Mucosa of descending colon (tissue), 3 donors: ENCODE measurements at regions not wholly inside any gene's neighbourhood (a gene's known extent, or its start where the extent isn't known, plus 50 kb on each side); places are given as distances from the start of the nearest gene placed in this dataset.
A peak's percentile ranks its signal among the peaks of the same experiment; 100 is the strongest.

Experiments
- ATAC-seq: fragments of 200-7000 bp; cut with Tn5 transposase; one replicate; pipeline ENCODE4 v1.9.1; 2020; ENCODE audit warnings: mild to moderate bottlenecking, moderate library complexity
- DNase-seq, 3 donors: peaks; one replicate each; pipeline ENCODE4 v3.0.0-alpha.2; 2020
- H3K36me3 ChIP-seq: fragments of 200-600 bp; one replicate; pipeline ENCODE4 v1.8.0; 2021; ENCODE audit warnings: low read depth, mild to moderate bottlenecking
- H3K4me1 ChIP-seq: fragments of 200-600 bp; one replicate; pipeline ENCODE4 v1.8.0; 2021; ENCODE audit warnings: low read depth, mild to moderate bottlenecking
- H3K4me3 ChIP-seq: fragments of 200-600 bp; one replicate; pipeline ENCODE4 v1.8.0; 2021; ENCODE audit warnings: mild to moderate bottlenecking
- H3K9me3 ChIP-seq: fragments of 200-600 bp; one replicate; pipeline ENCODE4 v1.8.0; 2021; ENCODE audit warnings: mild to moderate bottlenecking
- CTCF ChIP-seq: fragments of 200-600 bp; IDR thresholded peaks from one replicate; pipeline ENCODE4 v1.8.0; 2022; ENCODE audit warnings: antibody characterized with exemption, mild to moderate bottlenecking
- intact Hi-C, 2 donors: fragments of 100-400 bp; cut with DNase I in 1 of 2; cut with micrococcal nuclease in 1 of 2; formaldehyde crosslinking; loops; one replicate each; pipeline versions ENCODE4 v1.11.0 to v1.11.1; 2022; cut with DNase I, micrococcal nuclease
- donor health status: DM: no; HTN: no; CAD: no; lungs with moderate emphysema.
- donor health status: DM: no; HTN: no; CAD: no.
- donor health status: DM: no; HTN: yes; CAD: no.

- intact Hi-C loops, result no loop called here
- no peak for ATAC-seq
- Histone ChIP-seq H3K4me1 (no peaks in the 10 kb centered on the region), H3K4me3 (no peak overlapping the region), H3K36me3 (no peaks in the 10 kb centered on the region), H3K9me3 (no peaks in the 10 kb centered on the region)
- no peak for TF ChIP-seq CTCF
- no peak for DNase-seq
Measured at GRCh38 chr6:95685822-95686221, 108.5 kb downstream of the MANEA start.

- DNase-seq (no peak), ATAC-seq (no peak)
- no peak overlapping the region for H3K4me3 ChIP-seq
- H3K4me1 ChIP-seq, result no peaks in the 10 kb centered on the region
- no peak for TF ChIP-seq CTCF
- H3K9me3 ChIP-seq, result no peaks in the 10 kb centered on the region
- intact Hi-C loops, result no loop called here
- no peaks in the 10 kb centered on the region for H3K36me3 ChIP-seq
Measured at GRCh38 chr6:95686272-95686671, 108.9 kb downstream of the MANEA start.

- ATAC-seq (no peak), DNase-seq (no peak)
- Histone ChIP-seq H3K36me3 (no peaks in the 10 kb centered on the region), H3K4me1 (no peaks in the 10 kb centered on the region), H3K4me3 (no peak overlapping the region), H3K9me3 (no peaks in the 10 kb centered on the region)
- TF ChIP-seq CTCF, result no peak
- intact Hi-C loops, result no loop called here
Measured at GRCh38 chr6:95686895-95687294, 109.6 kb downstream of the MANEA start.

- no peak overlapping the region for H3K4me3 ChIP-seq
- ATAC-seq (no peak), DNase-seq (no peak)
- no peak for TF ChIP-seq CTCF
- intact Hi-C loops, result no loop called here
- no peaks in the 10 kb centered on the region for H3K9me3 ChIP-seq
- no peaks in the 10 kb centered on the region for H3K4me1 ChIP-seq
- no peaks in the 10 kb centered on the region for H3K36me3 ChIP-seq
Measured at GRCh38 chr6:95687839-95688238, 110.5 kb downstream of the MANEA start.

GRCh38 chr6:95690328-95690727 is 113.0 kb downstream of the MANEA start:
- TF ChIP-seq CTCF, result no peak
- no peak for DNase-seq
- Histone ChIP-seq H3K9me3 (no peaks in the 10 kb centered on the region), H3K4me3 (no peak overlapping the region), H3K4me1 (no peaks in the 10 kb centered on the region), H3K36me3 (no peaks in the 10 kb centered on the region)
- ATAC-seq, result peak; percentile 54
- intact Hi-C loops, result no loop called here

- H3K9me3 ChIP-seq, result no peaks in the 10 kb centered on the region
- no peaks in the 10 kb centered on the region for H3K4me1 ChIP-seq
- ATAC-seq, result no peak
- H3K4me3 ChIP-seq, result no peak overlapping the region
- intact Hi-C loops, result no loop called here
- H3K36me3 ChIP-seq, result no peaks in the 10 kb centered on the region
- DNase-seq, result no peak
- TF ChIP-seq CTCF, result no peak
Measured at GRCh38 chr6:95693108-95693507, 115.8 kb downstream of the MANEA start.
